ENCODE measurements at regions not wholly inside any gene's neighbourhood (a gene's known extent, or its start where the extent isn't known, plus 50 kb on each side); places are given as distances from the start of the nearest gene placed in this dataset.
A peak's percentile ranks its signal among the peaks of the same experiment; 100 is the strongest.
"Not testable (repeated sequence)": the region's sequence is repeated elsewhere in the genome, so short reads cannot be mapped to it uniquely, and the experiment has no call there.

DNA sequence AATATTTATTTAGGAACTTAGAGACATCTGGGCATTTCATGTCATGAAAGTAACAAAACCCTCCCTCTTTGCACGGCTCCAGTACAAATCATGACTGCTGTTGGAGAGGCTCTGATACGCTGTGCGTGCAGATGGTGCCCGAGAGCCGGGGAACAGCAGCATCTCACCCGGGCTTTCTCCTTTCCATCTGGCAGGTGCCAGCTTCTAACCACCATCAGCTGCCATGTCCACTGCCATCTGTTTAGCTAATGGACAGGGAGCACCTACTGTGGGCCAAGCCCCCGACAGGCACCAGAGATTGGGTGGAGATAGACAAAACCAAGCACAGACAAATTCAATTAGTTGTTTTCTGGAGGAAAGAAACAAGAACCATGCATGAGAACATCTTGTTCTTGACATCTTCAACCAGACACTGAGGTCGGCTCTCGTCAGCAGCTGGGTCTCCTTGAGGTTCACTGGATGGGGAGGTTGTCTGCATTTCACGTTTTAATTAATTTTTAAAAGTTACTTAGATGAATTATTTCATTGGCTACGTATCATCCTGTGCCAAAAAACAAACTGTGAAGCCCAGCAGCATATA, 323.7 kb downstream of the THBS2 start:
- no peak for DNase-seq

DNA sequence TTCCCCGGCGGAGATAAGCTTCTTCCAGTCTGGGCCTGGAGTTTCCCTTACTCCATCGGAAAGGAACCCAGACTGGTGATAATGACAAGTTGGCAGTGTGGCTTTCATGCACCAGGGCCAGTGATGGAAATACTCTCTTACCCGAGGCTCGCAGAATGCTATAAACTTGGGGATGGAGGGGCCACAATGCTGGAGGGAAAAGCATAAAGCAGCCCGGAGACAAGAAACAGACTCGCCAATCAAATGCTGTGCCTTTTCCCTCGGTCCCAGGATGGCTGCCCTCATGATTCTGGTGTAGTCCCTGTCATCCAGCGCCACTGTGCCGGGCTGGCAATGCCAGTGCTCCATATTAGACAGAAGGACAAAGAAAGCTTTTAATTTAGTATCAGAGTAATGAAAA, 325.6 kb downstream of the THBS2 start:
- no peak for DNase-seq

DNA sequence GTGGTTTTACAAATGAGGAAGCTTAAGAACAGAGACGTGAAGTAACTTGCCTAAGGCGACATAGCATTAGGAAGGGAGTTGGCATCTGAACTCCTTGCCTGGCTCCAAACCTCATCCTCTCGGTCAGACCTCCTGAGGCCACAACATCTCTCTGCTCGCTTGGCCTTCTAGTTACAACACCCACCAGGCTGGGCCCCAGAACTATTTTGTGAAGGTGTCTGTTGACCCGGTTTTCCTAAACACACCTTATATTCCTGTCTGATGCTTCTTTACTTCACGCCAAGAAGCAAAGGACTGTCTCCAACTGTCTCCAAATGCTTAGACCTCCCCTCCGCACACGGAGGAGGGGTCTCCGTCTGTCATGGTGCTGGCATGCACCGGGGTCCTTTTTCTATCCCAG, 326.6 kb downstream of the THBS2 start:
- no peak for DNase-seq

DNA sequence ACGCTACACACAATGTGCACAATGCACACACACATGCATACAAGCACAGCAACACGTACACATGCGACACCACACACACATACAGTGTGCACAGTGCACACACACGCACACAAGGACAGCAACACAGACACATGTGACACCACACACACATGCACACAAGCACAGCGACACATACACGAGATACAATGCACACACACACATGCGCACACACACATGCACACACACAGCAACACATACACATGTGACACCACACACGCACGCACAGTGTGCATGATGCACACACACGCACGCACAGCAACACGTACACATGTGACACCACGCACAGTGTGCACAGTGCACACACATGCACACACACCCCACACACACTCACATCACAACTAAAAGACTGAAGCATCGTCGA, 327.3 kb downstream of the THBS2 start:
- DNase-seq: no peak

- DNase-seq: no peak
These were observed 328.0 kb downstream of the THBS2 start for GRCh38 chr6:168925671-168926070.

DNA sequence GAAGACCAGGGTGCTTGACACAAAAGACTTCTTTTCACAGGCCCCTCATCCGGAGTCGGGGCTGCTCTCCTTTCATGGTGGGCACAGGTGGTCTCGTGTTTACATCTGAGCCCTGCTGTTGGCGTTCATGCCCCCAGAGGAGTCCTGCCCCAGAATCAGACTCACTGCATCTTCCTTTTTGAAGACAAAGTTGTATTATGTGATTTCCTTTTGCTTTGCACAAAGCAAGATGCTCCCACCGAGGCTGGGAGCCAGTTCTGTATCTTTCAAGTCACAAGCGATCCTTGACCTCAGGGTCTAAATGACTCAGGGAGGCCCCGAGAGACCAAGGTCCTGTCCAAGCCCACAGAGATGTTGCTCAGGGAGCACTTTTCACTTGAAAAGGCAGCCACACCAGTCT, 330.5 kb downstream of the THBS2 start:
- DNase-seq: no peak

GRCh38 chr6:168922436-168922835, 331.2 kb downstream of the THBS2 start:
- DNase-seq: no peak

DNA sequence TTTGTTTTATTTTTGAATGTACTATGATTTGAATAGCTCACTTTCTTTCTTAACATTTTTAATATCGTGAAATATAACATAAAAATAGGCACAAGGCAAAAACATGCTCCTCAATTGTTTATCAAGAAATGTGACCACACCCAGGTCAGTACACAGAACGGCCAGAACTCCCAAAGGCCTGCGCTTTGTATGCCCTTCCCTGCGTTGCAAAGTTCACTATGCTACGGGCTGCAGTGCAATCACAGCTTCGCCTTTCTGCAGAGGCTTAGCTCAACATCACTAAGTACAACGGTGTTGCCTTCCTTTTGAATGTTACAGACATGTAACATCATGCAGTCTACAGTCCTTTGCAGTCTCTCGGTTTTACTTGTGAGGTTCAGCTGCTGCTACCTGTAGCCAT, 333.4 kb downstream of the THBS2 start:
- no peak for DNase-seq

DNA sequence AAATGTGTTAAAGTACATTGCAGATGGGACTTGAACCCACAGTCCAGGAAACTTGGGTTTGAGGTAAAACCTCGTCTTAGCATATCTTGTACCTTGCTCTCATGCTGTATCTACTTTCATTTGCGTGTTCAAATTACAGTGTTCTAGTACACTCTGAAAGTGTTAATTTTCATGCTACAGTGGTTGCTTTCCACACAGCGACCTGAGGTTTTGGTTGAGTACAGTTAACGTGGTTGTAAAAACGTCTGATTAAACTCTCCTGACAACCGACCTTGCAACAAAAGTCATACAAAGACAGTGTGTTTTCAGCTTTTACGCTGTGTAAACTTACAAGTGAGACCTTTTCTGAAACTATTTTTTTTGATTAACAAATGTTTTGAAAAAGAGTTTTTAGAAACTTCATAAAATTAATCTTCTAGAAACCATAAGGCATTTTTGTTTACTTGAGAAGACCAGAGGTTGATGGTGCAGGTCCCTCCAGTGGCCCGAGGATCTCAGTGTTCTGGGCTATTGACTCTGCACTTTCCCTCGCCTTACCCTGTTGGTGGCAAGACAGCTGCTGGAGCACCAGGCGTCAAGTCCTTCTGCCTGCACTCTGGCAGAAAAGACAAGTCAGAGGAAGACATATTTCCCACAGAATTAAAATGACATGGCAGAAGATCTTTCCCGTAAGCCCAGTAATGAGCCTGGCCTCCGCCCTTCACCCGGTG, 334.0 kb downstream of the THBS2 start:
- no peak for DNase-seq

DNA sequence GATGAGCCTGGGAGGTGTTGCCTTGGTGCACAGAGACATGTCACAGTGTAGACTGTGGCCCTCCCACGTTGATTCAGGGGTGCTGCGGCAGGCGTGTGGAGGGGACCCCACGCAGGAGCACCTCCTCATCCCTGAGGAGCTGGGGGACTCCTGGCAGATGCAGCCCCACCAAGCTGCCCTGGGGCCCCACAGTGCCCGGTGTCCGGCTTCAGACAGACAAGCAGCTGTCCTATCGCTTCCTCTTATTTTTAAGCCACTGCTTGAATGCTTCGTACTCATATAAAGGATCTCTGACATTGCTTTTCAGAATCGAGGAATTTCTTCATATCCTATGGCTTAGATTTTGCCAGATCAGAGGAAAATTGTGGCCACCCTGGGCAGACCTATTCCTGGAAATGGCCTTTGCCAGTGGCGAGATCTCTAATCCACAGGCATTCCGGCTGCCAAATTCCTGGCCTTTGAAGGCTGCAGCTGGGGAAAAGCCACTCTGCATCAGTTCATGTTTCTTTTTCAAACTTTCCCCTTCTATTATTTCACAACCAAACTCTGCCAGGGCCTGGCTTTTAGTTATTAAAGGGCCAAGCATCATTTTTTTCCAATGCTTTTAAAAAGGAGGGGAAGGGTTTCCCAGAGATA, 337.0 kb downstream of the THBS2 start:
- no peak for DNase-seq

- no peak for DNase-seq
These were observed 337.8 kb downstream of the THBS2 start for GRCh38 chr6:168915855-168916254.

DNA sequence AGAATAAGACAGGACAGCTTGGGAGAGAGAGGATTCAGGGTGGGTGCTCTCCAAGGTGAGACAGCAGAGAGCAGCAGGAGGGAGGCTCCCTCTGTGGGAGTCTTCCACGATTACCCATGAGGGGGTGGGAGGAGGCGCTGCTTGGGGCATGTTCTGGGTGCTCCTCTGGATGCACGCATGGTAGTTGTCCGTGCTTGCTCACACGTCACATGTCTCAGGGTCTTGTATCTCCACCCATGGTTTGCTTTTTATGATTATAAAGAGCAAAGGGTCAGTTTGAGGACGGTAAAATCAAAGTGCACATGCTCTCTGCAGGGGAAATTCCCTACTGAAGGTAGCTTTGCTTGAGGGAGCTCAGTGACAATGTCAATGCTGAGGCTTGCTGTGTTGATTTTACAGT, 338.4 kb downstream of the THBS2 start:
- no peak for DNase-seq

- no peak for DNase-seq
These were observed 339.7 kb downstream of the THBS2 start for GRCh38 chr6:168913866-168914469.

- not testable (repeated sequence) for DNase-seq
These were observed 340.3 kb downstream of the THBS2 start for GRCh38 chr6:168913231-168913865.

DNA sequence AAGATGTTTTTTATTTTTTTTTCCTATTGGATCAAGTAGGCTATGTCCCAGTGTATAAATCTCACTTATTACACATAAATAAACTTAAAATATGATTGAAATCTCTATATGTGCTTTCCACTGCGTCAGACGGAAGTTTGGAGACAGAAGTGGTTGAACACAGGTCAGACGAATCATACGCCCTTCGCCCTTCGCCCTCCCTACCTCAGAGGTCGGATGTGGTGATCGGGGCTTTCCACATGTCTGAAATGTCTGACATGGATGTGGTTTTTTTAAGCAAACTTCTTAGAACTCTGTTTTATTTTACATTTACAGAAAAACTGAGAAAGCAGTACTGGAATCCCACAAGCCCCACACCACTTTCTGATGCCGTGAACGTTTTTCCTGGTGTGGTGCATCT, 344.4 kb downstream of the THBS2 start:
- peak in 1 of 2 experiments; percentile 3 for DNase-seq

DNA sequence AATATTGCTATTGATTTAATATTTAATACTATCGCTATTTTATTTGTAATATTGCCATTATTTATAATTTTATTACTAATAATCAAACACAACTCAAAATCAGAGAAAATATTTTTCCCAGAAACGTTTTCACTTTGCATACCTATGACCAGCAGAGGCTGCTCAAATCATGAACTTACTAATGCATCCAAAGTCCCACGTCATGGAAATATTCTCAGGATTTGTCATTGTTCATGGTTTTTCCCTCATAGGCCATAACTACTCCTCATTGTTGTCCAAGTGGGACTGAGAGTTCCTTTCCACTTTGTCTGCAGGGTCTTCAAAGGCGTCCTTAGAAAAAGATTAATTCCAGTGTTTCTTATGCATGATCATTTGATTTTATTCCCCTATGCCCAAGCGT, 344.8 kb downstream of the THBS2 start:
- no peak for DNase-seq

DNA sequence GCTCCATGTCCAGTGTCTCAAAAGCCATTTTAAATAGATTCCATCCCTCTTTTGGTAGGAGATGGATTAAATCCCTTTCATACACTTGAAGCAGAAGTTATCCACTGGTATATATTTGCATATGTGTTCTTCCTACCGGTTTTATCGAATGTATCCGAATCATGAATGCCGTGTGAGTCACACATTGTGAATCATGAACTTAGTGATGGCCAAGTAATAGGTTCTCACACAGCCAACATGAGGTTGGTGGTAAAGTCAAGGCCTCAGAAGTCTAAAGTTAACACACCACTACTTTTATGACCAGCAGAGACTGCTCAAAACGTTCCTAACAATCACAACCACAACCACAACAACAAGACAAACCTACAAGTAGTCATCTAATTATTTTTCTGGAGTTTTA, 345.5 kb downstream of the THBS2 start:
- DNase-seq: no peak

DNA sequence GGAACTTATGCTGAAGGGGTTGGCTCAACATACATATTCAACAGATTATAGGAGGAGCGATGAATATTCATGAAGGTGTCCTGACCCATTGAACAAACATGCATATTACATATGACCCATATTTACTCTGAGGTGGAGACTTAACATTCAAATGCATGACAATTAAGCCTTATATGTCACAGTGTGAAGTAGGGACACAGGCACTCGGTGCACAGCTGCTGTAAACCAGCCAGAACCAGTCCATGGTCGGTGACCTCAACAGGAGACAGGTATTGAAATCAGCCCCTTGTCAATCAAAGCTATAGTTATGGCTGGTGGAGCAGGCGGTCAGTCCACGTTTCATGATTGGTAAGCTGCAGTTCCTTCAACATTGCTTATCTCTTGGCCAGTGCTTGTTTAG, 347.3 kb downstream of the THBS2 start:
- DNase-seq: no peak

- no peak for DNase-seq
These were observed 348.1 kb downstream of the THBS2 start for GRCh38 chr6:168905451-168906090.

GRCh38 chr6:168903613-168904345, 349.9 kb downstream of the THBS2 start:
- no peak for DNase-seq

DNA sequence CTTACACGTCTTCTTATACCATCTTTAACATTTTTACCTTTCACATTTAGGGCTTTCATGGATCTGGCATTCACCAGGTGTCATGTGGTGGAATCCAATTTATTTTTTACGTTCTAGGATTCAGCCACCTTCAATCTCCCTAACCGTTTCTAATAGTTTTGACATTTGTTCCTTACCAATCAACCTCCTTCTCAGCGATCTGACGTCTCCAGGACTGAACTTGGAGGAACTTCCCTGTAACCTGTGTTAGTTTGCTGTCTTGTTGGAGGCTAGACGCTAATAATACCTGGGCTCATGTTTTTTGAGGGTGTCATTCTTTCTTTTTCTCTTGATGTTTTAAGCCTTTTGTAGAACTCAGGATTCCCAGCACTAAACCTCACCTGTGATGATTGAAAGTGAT, 351.6 kb downstream of the THBS2 start:
- no peak for DNase-seq

GRCh38 chr6:168901076-168901475, 352.6 kb downstream of the THBS2 start:
- DNase-seq: no peak

All from activated CD4-positive, alpha-beta T cell treated with anti-CD3 and anti-CD28 coated beads, Interleukin-2, amount 50 U/mL, for 48 hours (primary cell).